ES-I3 (cell line): ENCODE measurements at regions not wholly inside any gene's neighbourhood (a gene's known extent, or its start where the extent isn't known, plus 50 kb on each side); places are given as distances from the start of the nearest gene placed in this dataset.
"Not testable (repeated sequence)": the region's sequence is repeated elsewhere in the genome, so short reads cannot be mapped to it uniquely, and the experiment has no call there.

Experiments used
- H3K36me3 ChIP-seq: 2 replicates; pipeline ENCODE4 v1.6.1; 2013; ENCODE audit warnings: mild to moderate bottlenecking, low read length, control low read depth, moderate library complexity; ENCODE audit not compliant: insufficient read depth
- H3K4me1 ChIP-seq: 2 replicates; pipeline ENCODE4 v1.6.1; 2013; ENCODE audit warnings: mild to moderate bottlenecking, control low read depth, low read length; ENCODE audit not compliant: insufficient read depth
- H3K9ac ChIP-seq: 2 replicates; pipeline ENCODE4 v1.6.1; 2013; ENCODE audit warnings: low read depth, mild to moderate bottlenecking, low read length, moderate library complexity
- H3K9me3 ChIP-seq: 2 replicates; pipeline ENCODE4 v1.6.1; 2013; ENCODE audit warnings: mild to moderate bottlenecking, low read length, moderate library complexity; ENCODE audit not compliant: control insufficient read depth, insufficient read depth

- Histone ChIP-seq H3K9me3 (no peaks in the 10 kb centered on the region), H3K4me1 (no peaks in the 10 kb centered on the region), H3K36me3 (no peaks in the 10 kb centered on the region), H3K9ac (no peak overlapping the region)
Measured at GRCh38 chr6:14228571-14228970, 111.0 kb downstream of the CD83 start.

DNA sequence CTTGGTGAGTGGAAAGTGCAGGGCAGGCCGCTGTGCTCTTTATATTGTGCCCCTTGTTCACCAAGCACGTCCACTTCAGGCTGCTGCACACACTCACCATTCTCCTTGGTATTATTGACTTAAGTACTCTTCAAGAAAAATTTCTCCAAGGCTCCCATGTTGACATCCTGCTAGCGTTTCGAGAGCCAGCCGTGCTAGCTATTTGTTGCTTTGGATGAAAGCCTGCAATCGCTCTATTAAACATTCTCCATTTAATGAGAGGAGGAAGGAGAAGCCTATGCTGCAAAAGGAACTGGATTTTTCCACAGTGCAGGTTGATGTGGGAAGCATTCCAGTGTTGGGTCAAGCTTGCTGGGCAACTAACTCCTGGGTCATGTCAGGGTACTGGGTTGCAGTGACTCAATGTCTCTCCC is 113.5 kb downstream of the CD83 start:
- H3K36me3 ChIP-seq: no peaks in the 10 kb centered on the region
- no peaks in the 10 kb centered on the region for H3K4me1 ChIP-seq
- H3K9me3 ChIP-seq: no peaks in the 10 kb centered on the region
- H3K9ac ChIP-seq: no peak overlapping the region

DNA sequence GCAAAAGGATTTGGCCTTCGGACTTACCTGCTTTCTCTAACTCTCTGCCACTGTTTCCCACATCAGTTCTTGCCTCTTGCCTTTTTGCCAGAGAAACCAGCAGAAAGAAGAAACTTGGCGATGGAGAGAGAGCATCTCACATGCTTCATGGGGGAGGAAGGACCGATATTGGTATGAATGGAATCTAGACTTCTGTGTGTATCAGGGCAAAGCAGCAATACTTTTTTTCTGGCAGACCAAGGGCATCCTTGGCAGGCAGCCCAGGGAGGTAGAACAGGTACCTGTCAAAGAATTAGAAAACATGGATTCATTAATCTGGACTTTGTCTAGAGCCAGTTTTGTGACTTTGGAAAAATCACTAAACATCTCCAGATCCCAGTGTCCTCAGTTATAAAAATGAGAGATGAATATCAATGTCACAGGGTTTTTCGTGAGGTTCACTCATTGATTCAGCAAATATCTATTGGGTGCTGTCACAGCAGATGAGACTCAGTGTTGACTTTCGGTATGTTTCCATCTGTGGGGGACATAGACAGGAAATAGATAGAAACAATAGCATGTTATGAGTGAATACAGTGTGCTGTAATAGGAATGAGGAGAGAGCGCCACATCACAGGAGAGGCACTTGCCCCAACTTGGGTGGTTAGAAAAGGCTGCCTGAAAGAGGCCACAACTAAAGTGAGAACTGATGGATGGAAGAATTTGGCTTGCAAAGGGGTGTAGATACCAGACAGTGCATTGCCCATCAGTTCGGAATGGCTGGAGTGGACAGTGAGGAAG is 114.1 kb downstream of the CD83 start:
- no peaks in the 10 kb centered on the region for H3K4me1 ChIP-seq

DNA sequence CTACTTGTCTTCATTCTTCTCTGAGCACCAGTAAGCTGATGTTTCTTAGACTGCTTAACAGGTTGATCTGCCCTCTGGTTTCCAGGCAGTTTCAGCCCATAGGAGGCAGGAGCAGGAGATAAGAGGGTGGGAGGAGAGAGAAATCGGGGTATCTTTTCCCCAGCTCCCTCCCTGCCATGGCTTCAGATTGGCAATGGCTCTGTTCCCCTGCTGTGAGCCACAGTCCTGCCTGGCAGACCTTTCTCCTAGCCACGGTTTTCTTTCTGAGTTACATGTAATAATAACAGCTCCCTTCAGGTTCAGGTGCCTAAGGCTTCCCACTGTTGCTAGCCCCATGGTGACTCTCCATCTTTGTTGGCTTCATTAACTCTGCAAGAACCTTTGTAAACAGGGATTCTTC is 115.3 kb downstream of the CD83 start:
- Histone ChIP-seq H3K36me3 (no peaks in the 10 kb centered on the region), H3K9me3 (no peaks in the 10 kb centered on the region), H3K4me1 (no peaks in the 10 kb centered on the region), H3K9ac (no peak overlapping the region)

More for the DNA sequence above, 114.1 kb downstream of the CD83 start:
- H3K36me3 ChIP-seq: no peaks in the 10 kb centered on the region
- no peak overlapping the region for H3K9ac ChIP-seq
- no peaks in the 10 kb centered on the region for H3K9me3 ChIP-seq

DNA sequence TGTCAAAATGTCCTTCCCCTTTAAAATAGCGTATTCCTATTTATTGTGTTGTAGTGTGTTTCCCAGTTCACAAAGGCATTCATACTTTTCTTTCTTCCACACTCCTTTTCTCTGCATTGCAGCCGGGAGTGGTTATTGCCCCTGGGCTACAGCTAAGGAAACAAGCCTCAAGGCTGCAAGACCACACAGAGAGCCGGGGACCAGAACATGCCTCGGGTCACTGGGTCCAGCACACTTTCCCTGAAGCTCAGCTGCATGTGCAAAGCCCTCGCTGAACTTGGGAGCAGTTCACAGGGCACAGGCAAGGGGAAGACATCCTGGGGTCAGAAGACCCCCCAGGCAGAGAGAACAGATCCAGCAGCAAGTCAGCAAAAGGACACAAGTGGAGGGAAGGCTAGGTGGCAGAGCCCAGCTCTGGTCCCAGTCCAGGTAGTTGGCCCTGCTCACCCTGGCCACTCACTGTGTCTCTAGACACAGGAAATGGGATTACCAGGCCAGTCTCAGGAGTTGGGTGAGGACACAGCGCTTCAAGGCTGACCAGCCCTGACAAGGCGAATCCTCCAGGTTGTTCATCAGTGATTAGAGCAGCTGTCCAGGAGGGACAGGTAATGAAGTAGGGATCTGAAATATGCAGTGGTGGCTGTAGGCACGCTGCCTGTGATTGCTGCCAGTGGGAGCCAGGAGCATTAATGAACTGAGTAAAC is 118.2 kb downstream of the CD83 start:
- no peaks in the 10 kb centered on the region for H3K4me1 ChIP-seq
- no peaks in the 10 kb centered on the region for H3K9me3 ChIP-seq
- no peaks in the 10 kb centered on the region for H3K36me3 ChIP-seq
- H3K9ac ChIP-seq: no peak overlapping the region

DNA sequence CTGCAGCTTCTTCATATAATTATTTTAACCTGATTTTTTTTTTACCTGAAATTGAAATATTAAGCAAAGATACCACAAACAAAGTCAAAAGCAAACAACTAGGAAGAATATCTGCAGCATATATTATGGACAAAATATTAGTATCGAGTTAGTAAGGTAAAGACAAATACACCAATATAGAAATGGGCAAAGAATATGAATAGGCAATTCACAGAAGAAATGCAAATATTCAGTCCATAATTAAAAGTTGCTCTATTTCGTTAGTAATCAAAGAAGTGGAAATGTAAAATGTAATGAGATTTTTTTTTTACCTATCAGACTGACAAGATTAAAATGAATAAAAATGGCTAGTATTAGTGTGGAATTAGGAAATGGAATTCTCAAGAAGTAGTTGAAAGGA is 121.5 kb downstream of the CD83 start:
- Histone ChIP-seq H3K9ac (no peak overlapping the region), H3K36me3 (no peaks in the 10 kb centered on the region), H3K4me1 (no peaks in the 10 kb centered on the region), H3K9me3 (no peaks in the 10 kb centered on the region)

DNA sequence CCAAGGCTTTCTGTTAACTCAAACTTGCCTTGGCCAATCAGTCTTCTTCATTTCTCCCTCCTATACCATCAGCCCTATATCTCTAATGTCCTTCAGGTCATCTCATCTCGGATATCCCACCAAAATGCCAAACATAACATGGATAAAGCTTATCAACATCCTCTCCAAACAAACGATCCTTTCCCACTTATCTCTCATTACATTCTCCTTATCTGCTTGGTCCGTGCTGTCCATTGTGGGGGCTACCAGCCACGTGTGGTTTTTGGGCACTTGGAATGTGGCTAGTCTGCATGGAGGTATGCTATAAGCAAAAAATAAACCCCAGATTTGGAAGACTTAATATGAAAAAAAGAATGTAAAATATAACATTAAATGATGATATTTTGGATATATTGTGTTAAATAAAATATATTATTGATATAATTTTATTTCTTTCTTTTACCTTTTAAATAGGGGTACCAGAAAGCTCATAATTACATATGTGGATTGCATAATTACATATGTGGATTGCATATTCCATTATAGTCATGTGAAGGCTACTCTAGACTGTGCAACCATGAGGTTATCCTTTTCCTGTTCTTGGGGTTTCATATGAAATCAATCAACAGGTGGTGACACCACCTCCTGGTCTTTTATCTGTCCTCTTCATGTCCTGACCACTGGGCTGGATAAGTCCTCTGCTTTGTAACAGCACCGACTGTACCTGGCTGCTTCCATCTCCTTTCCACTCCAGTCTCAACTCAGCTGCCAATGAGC is 123.0 kb downstream of the CD83 start:
- Histone ChIP-seq H3K9me3 (no peaks in the 10 kb centered on the region), H3K9ac (no peak overlapping the region), H3K4me1 (0 out of 2 replicates have a peak, but pooled peaks cover 3% of the 10 kb centered on the region), H3K36me3 (no peaks in the 10 kb centered on the region)

DNA sequence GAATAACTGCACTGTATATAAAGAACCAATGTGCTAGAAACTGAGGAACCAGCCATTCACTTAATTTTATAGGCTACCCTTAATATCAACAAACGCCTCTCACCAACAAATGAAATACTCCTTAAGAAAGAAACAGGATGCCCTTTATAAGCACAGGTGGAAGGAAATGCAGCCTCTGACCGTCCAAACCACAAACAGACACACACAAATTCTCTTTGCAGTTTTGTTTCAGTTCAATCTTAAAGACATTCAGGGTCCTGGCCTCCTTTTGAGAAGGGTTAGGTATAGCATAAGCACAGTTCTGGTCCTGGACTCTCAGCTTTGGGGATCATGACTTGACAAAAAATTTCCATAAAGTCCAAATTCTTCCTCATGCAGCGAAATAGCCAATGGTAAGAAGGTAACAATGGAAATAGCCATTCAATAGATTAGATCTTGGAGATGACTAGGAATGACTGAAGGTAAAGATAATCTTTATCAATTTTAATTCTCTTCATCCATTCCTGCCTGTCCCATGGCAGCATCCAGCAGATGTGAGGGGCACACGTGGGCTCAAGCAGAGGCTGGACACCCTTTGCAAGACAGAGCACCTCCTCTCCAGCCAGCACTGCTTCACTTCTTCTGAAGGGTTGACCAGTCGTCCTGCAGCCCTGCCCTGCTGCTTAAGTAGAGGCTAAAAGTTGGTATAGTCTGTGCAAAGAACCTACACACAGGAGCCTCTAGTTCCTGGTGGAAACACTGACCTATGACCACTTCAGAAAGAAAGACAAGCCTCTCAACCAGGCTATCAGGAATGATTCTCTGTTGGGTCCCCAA is 123.9 kb downstream of the CD83 start:
- no peaks in the 10 kb centered on the region for H3K9me3 ChIP-seq
- H3K4me1 ChIP-seq: peaks cover 9% of the 10 kb centered on the region
- H3K9ac ChIP-seq: no peak overlapping the region
- no peaks in the 10 kb centered on the region for H3K36me3 ChIP-seq

DNA sequence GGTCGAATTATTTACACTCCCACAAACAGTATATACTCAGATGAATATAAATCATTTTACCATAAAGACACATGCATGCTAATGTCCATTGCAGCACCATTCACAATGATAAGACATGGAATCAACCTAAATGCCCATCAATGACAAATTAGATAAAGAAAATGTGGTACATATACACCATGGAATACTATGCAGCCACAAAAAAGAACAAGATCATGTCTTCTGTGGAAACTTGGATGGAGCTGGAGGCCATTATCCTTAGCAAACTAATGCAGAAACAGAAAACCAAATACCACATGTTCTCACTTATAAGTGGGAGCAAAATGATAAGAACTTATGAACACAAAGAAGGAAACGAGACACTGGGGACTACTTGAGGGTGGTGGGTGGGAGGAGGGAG is 125.3 kb downstream of the CD83 start:
- H3K9ac ChIP-seq, H3K9me3 ChIP-seq, H3K4me1 ChIP-seq: not testable (repeated sequence)

GRCh38 chr6:14243597-14243996 is 126.0 kb downstream of the CD83 start:
- no peaks in the 10 kb centered on the region for H3K9me3 ChIP-seq
- no peaks in the 10 kb centered on the region for H3K36me3 ChIP-seq
- peaks cover 9% of the 10 kb centered on the region for H3K4me1 ChIP-seq
- H3K9ac ChIP-seq: no peak overlapping the region

More for the DNA sequence above, 125.3 kb downstream of the CD83 start:
- H3K36me3 ChIP-seq: not testable (repeated sequence)

DNA sequence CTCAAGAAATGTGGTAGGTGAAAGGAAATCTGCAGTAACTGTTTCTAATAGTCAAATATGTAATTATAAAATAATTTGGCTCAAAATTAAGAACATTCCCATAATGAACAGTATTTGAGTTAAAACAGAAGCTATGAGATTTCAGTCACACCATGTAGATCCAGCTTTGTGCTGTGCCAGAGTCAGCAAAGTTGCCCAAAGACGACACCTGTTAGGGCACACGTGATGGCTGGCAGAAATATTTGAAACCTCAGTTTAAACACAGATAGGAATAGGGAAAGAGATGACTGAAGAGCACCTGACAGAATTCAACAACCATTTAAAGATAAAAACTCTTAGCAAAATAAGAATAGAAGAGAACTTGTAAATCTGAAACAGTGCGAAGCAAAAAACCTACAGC is 129.3 kb downstream of the CD83 start:
- H3K9me3 ChIP-seq: no peaks in the 10 kb centered on the region
- no peak overlapping the region for H3K9ac ChIP-seq
- H3K36me3 ChIP-seq: no peaks in the 10 kb centered on the region
- H3K4me1 ChIP-seq: peaks cover 9% of the 10 kb centered on the region

DNA sequence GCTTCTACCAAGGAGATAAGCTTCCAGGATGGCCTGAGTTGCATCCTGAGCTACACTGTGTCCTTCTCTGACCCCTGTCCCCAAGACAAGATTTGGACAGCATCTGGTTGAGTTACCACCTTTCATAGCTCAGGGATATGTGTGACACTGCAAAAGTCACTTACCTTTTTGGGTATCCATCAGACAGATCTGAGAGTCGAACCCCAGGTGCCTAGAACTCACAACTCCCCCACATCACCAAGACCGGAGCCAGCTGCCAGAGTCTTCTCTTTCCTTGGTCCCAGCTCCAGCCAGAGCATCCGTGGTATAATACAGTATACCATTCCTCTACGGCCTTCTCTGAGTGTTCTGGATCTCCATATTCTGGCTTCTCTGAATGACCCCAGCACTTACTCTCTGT is 133.0 kb downstream of the CD83 start:
- Histone ChIP-seq H3K9ac (no peak overlapping the region), H3K9me3 (no peaks in the 10 kb centered on the region), H3K4me1 (peaks cover 6% of the 10 kb centered on the region), H3K36me3 (no peaks in the 10 kb centered on the region)

GRCh38 chr6:14252271-14252850 is 134.8 kb downstream of the CD83 start:
- H3K4me1 ChIP-seq: no peaks in the 10 kb centered on the region
- H3K9ac ChIP-seq: no peak overlapping the region
- H3K9me3 ChIP-seq: no peaks in the 10 kb centered on the region
- no peaks in the 10 kb centered on the region for H3K36me3 ChIP-seq

- Histone ChIP-seq H3K9ac (no peak overlapping the region), H3K4me1 (peaks cover 11% of the 10 kb centered on the region; the same call in 1 of the 2 replicates), H3K36me3 (no peaks in the 10 kb centered on the region), H3K9me3 (no peaks in the 10 kb centered on the region)
Measured at GRCh38 chr6:14254505-14254904, 136.9 kb downstream of the CD83 start.
